ENCODE measurements at regions not wholly inside any gene's neighbourhood (a gene's known extent, or its start where the extent isn't known, plus 50 kb on each side); places are given as distances from the start of the nearest gene placed in this dataset.
A peak's percentile ranks its signal among the peaks of the same experiment; 100 is the strongest.

DNA sequence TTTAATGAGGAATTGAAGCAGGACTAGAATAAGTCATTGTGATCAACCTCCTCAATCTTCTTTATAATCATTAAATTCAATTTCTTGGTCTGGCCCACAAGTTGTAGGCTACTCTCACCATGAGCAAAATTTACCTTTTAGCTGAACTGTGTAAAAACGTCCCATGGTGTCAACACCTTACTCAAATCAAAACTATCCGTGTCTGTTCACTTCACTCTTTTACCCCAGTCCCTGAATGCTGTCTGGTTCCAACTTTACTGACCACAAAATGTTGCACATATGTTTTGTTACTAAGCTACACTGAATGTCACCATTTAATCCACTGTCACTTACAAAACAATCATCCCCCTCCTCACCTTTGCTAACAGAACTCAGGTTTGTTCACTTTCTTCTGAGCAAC, 951.6 kb upstream of the SLC39A10 start:
- 92% methylated on average over 2 of the region's 2 CpGs for WGBS (ENCODE audit: insufficient coverage)
- ChIA-PET CTCF (no interaction called here), POLR2A (no interaction called here)
- no peak for DNase-seq
- Histone ChIP-seq H3K27me3 (replicated peaks in 2 of 5; ENCODE audit: control insufficient read depth in 4 of 5, insufficient read depth in 5 of 5, low read length in 4 of 5) (no peaks in the 10 kb centered on the region), H3K4me3 (ENCODE audit: control insufficient read depth in 1 of 7, extremely low read depth in 1 of 7, insufficient read depth in 4 of 7, low read depth in 2 of 7, low read length in 6 of 7) (no peak overlapping the region), H3K9me3 (ENCODE audit: control extremely low read depth in 1 of 5, control insufficient read depth in 4 of 5, insufficient read depth in 2 of 5, low read depth in 1 of 5, low read length in 4 of 5) (no peaks in the 10 kb centered on the region), H3K27ac (ENCODE audit: insufficient read depth in 1 of 2, low read depth in 1 of 2, low read length in 2 of 2, poor library complexity in 1 of 2, severe bottlenecking in 2 of 2) (no peak overlapping the region), H3K36me3 (ENCODE audit: control insufficient read depth in 4 of 4, insufficient read depth in 4 of 4, low read length in 3 of 4) (no peaks in the 10 kb centered on the region), H3K4me1 (ENCODE audit: control extremely low read depth in 1 of 4, control insufficient read depth in 4 of 4, insufficient read depth in 4 of 4, low read length in 3 of 4) (no peaks in the 10 kb centered on the region)

GRCh38 chr2:194700726-194701125, 956.3 kb upstream of the SLC39A10 start:
- ChIA-PET POLR2A (no interaction called here), CTCF (no interaction called here)
- Histone ChIP-seq H3K36me3 (ENCODE audit: control insufficient read depth in 4 of 4, insufficient read depth in 4 of 4, low read length in 3 of 4) (no peaks in the 10 kb centered on the region), H3K27ac (ENCODE audit: insufficient read depth in 1 of 2, low read depth in 1 of 2, low read length in 2 of 2, poor library complexity in 1 of 2, severe bottlenecking in 2 of 2) (no peak overlapping the region), H3K4me3 (ENCODE audit: control insufficient read depth in 1 of 7, extremely low read depth in 1 of 7, insufficient read depth in 4 of 7, low read depth in 2 of 7, low read length in 6 of 7) (no peak overlapping the region), H3K4me1 (ENCODE audit: control extremely low read depth in 1 of 4, control insufficient read depth in 4 of 4, insufficient read depth in 4 of 4, low read length in 3 of 4) (peaks cover 0 to 3% (median 1%) of the 10 kb centered on the region in 4 experiments), H3K9me3 (ENCODE audit: control extremely low read depth in 1 of 5, control insufficient read depth in 4 of 5, insufficient read depth in 2 of 5, low read depth in 1 of 5, low read length in 4 of 5) (peaks cover 0 to under 1% (median 0%) of the 10 kb centered on the region in 5 experiments), H3K27me3 (replicated peaks in 2 of 5; ENCODE audit: control insufficient read depth in 4 of 5, insufficient read depth in 5 of 5, low read length in 4 of 5) (no peaks in the 10 kb centered on the region)
- no peak for DNase-seq

GRCh38 chr2:194700116-194700515, 956.9 kb upstream of the SLC39A10 start:
- H3K36me3 ChIP-seq (ENCODE audit: control insufficient read depth in 4 of 4, insufficient read depth in 4 of 4, low read length in 3 of 4): no peaks in the 10 kb centered on the region
- CTCF ChIA-PET: no interaction called here
- DNase-seq: no peak
- no peak overlapping the region for H3K27ac ChIP-seq (ENCODE audit: insufficient read depth in 1 of 2, low read depth in 1 of 2, low read length in 2 of 2, poor library complexity in 1 of 2, severe bottlenecking in 2 of 2)
- no CpG with 5 or more reads among the region's 3 CpGs for WGBS (ENCODE audit: insufficient coverage)
- POLR2A ChIA-PET: no interaction called here
- H3K27me3 ChIP-seq (replicated peaks in 2 of 5; ENCODE audit: control insufficient read depth in 4 of 5, insufficient read depth in 5 of 5, low read length in 4 of 5): no peaks in the 10 kb centered on the region
- H3K4me3 ChIP-seq (ENCODE audit: control insufficient read depth in 1 of 7, extremely low read depth in 1 of 7, insufficient read depth in 4 of 7, low read depth in 2 of 7, low read length in 6 of 7): no peak overlapping the region
- peaks cover 0 to 3% (median 1%) of the 10 kb centered on the region in 4 experiments for H3K4me1 ChIP-seq (ENCODE audit: control extremely low read depth in 1 of 4, control insufficient read depth in 4 of 4, insufficient read depth in 4 of 4, low read length in 3 of 4)
- peaks cover 0 to 4% (median 0%) of the 10 kb centered on the region in 5 experiments for H3K9me3 ChIP-seq (ENCODE audit: control extremely low read depth in 1 of 5, control insufficient read depth in 4 of 5, insufficient read depth in 2 of 5, low read depth in 1 of 5, low read length in 4 of 5)

DNA sequence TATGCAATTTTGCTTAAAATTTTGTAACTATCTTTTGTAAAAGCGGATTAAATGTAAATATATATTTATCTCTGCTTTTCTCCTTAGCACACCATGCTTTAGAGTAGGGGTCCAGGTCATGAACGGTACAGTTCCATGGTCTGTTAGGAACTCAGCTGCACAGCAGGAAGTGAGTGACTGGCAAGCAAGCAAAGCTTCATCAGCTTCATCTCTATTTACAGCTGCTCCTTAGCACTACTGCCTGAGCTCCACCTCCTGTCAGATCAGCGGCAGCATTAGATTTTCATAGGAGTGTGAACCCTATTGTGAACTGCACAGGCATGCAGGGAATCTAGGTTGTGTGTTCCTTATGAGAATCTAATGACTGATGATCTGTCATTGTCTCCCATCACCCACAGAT, 959.0 kb upstream of the SLC39A10 start:
- H3K27ac ChIP-seq (ENCODE audit: insufficient read depth in 1 of 2, low read depth in 1 of 2, low read length in 2 of 2, poor library complexity in 1 of 2, severe bottlenecking in 2 of 2): no peak overlapping the region
- no peaks in the 10 kb centered on the region for H3K36me3 ChIP-seq (ENCODE audit: control insufficient read depth in 4 of 4, insufficient read depth in 4 of 4, low read length in 3 of 4)
- WGBS (ENCODE audit: insufficient coverage): 0% methylated on average over 1 of the region's 3 CpGs
- H3K27me3 ChIP-seq (replicated peaks in 2 of 5; ENCODE audit: control insufficient read depth in 4 of 5, insufficient read depth in 5 of 5, low read length in 4 of 5): no peaks in the 10 kb centered on the region
- ChIA-PET CTCF (no interaction called here), POLR2A (no interaction called here)
- H3K4me3 ChIP-seq (ENCODE audit: control insufficient read depth in 1 of 7, extremely low read depth in 1 of 7, insufficient read depth in 4 of 7, low read depth in 2 of 7, low read length in 6 of 7): no peak overlapping the region
- H3K4me1 ChIP-seq (ENCODE audit: control extremely low read depth in 1 of 4, control insufficient read depth in 4 of 4, insufficient read depth in 4 of 4, low read length in 3 of 4): peaks cover 0 to 3% (median 1%) of the 10 kb centered on the region in 4 experiments
- H3K9me3 ChIP-seq (ENCODE audit: control extremely low read depth in 1 of 5, control insufficient read depth in 4 of 5, insufficient read depth in 2 of 5, low read depth in 1 of 5, low read length in 4 of 5): peaks cover 0 to 4% (median 0%) of the 10 kb centered on the region in 5 experiments
- DNase-seq: peak in 1 of 3 donors; percentile 4

DNA sequence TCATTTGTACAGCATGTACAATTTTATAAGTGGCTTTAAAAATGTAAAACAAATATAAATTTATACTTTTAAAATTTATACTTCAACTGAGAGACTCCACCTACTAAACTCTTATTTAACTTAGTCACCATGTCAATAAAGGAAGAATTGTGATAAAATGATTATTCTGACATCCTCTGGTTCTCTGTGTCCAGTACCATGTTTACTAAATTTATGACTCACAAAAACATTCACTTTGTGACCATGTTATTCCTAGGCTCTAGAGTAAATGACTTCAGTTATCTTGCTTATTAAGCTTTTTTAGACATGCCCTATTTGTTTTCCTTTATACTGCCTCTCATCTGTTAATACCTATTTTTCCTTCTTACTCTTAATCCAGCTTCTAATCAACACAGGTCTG, 959.6 kb upstream of the SLC39A10 start:
- DNase-seq: no peak
- Histone ChIP-seq H3K27me3 (replicated peaks in 2 of 5; ENCODE audit: control insufficient read depth in 4 of 5, insufficient read depth in 5 of 5, low read length in 4 of 5) (no peaks in the 10 kb centered on the region), H3K4me3 (ENCODE audit: control insufficient read depth in 1 of 7, extremely low read depth in 1 of 7, insufficient read depth in 4 of 7, low read depth in 2 of 7, low read length in 6 of 7) (no peak overlapping the region), H3K36me3 (ENCODE audit: control insufficient read depth in 4 of 4, insufficient read depth in 4 of 4, low read length in 3 of 4) (no peaks in the 10 kb centered on the region), H3K27ac (ENCODE audit: insufficient read depth in 1 of 2, low read depth in 1 of 2, low read length in 2 of 2, poor library complexity in 1 of 2, severe bottlenecking in 2 of 2) (no peak overlapping the region), H3K4me1 (ENCODE audit: control extremely low read depth in 1 of 4, control insufficient read depth in 4 of 4, insufficient read depth in 4 of 4, low read length in 3 of 4) (peaks cover 0 to 3% (median 1%) of the 10 kb centered on the region in 4 experiments), H3K9me3 (ENCODE audit: control extremely low read depth in 1 of 5, control insufficient read depth in 4 of 5, insufficient read depth in 2 of 5, low read depth in 1 of 5, low read length in 4 of 5) (peaks cover 0 to 4% (median 0%) of the 10 kb centered on the region in 5 experiments)
- CTCF ChIA-PET: no interaction called here
- POLR2A ChIA-PET: no interaction called here

DNA sequence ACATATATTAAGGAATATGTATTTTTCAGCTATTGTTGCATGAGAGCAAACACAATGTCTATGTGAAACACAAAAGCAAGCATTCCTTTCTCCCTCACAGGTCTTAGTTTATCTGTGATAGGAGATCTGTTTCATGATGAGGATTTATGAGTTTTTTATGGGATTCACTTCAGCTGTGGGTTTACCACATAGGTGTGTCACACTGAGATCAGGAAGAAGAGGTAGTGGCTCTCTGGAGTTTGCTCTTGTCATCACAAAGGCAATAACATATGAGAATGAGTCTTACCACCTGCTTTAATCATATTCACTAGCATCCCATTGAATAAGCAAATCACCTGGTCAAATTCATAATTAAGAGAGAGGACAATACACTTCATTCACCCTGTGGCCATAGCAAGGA, 960.3 kb upstream of the SLC39A10 start:
- H3K27ac ChIP-seq (ENCODE audit: insufficient read depth in 1 of 2, low read depth in 1 of 2, low read length in 2 of 2, poor library complexity in 1 of 2, severe bottlenecking in 2 of 2): no peak overlapping the region
- H3K4me3 ChIP-seq (ENCODE audit: control insufficient read depth in 1 of 7, extremely low read depth in 1 of 7, insufficient read depth in 4 of 7, low read depth in 2 of 7, low read length in 6 of 7): no peak overlapping the region
- peaks cover 0 to 3% (median 1%) of the 10 kb centered on the region in 4 experiments for H3K4me1 ChIP-seq (ENCODE audit: control extremely low read depth in 1 of 4, control insufficient read depth in 4 of 4, insufficient read depth in 4 of 4, low read length in 3 of 4)
- no peaks in the 10 kb centered on the region for H3K27me3 ChIP-seq (replicated peaks in 2 of 5; ENCODE audit: control insufficient read depth in 4 of 5, insufficient read depth in 5 of 5, low read length in 4 of 5)
- ChIA-PET CTCF (no interaction called here), POLR2A (no interaction called here)
- no peak for DNase-seq
- no peaks in the 10 kb centered on the region for H3K36me3 ChIP-seq (ENCODE audit: control insufficient read depth in 4 of 4, insufficient read depth in 4 of 4, low read length in 3 of 4)
- peaks cover 0 to 4% (median 0%) of the 10 kb centered on the region in 5 experiments for H3K9me3 ChIP-seq (ENCODE audit: control extremely low read depth in 1 of 5, control insufficient read depth in 4 of 5, insufficient read depth in 2 of 5, low read depth in 1 of 5, low read length in 4 of 5)

DNA sequence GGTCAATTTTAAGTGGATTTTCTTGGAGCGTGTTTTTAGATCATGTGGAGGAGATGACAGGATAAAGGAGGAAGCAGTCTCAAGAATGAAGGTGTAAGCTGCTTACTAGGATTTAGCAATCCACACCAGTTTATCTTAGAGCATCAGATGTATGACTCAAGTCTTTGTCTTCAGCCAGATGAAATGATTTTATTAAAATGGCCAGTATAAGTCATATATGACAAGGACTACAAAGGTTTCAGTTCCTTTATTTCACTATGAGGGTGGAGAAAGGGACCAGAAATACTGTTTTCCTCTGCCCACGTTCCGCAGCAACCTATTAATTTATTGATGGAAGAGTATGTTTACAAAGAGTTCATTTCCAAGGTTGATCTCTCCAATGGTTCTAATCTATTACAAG, 970.5 kb upstream of the SLC39A10 start:
- H3K27me3 ChIP-seq (replicated peaks in 2 of 5; ENCODE audit: control insufficient read depth in 4 of 5, insufficient read depth in 5 of 5, low read length in 4 of 5): no peaks in the 10 kb centered on the region
- ChIA-PET CTCF (no interaction called here), POLR2A (no interaction called here)
- no peak overlapping the region for H3K4me3 ChIP-seq (ENCODE audit: control insufficient read depth in 1 of 7, extremely low read depth in 1 of 7, insufficient read depth in 4 of 7, low read depth in 2 of 7, low read length in 6 of 7)
- no peaks in the 10 kb centered on the region for H3K9me3 ChIP-seq (ENCODE audit: control extremely low read depth in 1 of 5, control insufficient read depth in 4 of 5, insufficient read depth in 2 of 5, low read depth in 1 of 5, low read length in 4 of 5)
- no peaks in the 10 kb centered on the region for H3K36me3 ChIP-seq (ENCODE audit: control insufficient read depth in 4 of 4, insufficient read depth in 4 of 4, low read length in 3 of 4)
- H3K27ac ChIP-seq (ENCODE audit: insufficient read depth in 1 of 2, low read depth in 1 of 2, low read length in 2 of 2, poor library complexity in 1 of 2, severe bottlenecking in 2 of 2): no peak overlapping the region
- no peaks in the 10 kb centered on the region for H3K4me1 ChIP-seq (ENCODE audit: control extremely low read depth in 1 of 4, control insufficient read depth in 4 of 4, insufficient read depth in 4 of 4, low read length in 3 of 4)
- DNase-seq: no peak
- WGBS (ENCODE audit: insufficient coverage): 100% methylated on average over 2 of the region's 3 CpGs

DNA sequence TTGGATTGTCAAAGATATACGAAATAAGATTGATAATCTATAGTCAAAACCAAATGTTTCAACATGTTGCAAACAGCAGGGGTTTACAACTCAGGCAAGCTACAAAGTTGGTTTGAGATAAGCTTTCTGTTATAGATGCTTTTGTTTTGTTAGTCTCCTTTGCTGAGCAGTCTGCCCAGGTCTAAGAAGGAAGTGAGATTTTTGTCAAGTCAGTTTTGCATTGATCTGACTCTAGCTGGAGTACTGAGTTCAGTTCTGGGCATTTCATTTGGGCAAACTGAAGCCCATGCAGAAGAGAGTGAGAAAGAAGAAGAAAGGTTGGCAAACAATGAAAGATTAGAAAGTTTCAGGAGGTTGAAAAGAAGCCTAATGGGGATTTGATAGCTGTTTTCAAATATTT, 983.0 kb upstream of the SLC39A10 start:
- no peaks in the 10 kb centered on the region for H3K4me1 ChIP-seq (ENCODE audit: control extremely low read depth in 1 of 4, control insufficient read depth in 4 of 4, insufficient read depth in 4 of 4, low read length in 3 of 4)
- no peak overlapping the region for H3K4me3 ChIP-seq (ENCODE audit: control insufficient read depth in 1 of 7, extremely low read depth in 1 of 7, insufficient read depth in 4 of 7, low read depth in 2 of 7, low read length in 6 of 7)
- no peaks in the 10 kb centered on the region for H3K36me3 ChIP-seq (ENCODE audit: control insufficient read depth in 4 of 4, insufficient read depth in 4 of 4, low read length in 3 of 4)
- WGBS (ENCODE audit: insufficient coverage): 100% methylated on average over 1 of the region's 1 CpG
- CTCF ChIA-PET: no interaction called here
- H3K27me3 ChIP-seq (replicated peaks in 2 of 5; ENCODE audit: control insufficient read depth in 4 of 5, insufficient read depth in 5 of 5, low read length in 4 of 5): no peaks in the 10 kb centered on the region
- POLR2A ChIA-PET: no interaction called here
- H3K9me3 ChIP-seq (ENCODE audit: control extremely low read depth in 1 of 5, control insufficient read depth in 4 of 5, insufficient read depth in 2 of 5, low read depth in 1 of 5, low read length in 4 of 5): no peaks in the 10 kb centered on the region
- no peak for DNase-seq
- no peak overlapping the region for H3K27ac ChIP-seq (ENCODE audit: insufficient read depth in 1 of 2, low read depth in 1 of 2, low read length in 2 of 2, poor library complexity in 1 of 2, severe bottlenecking in 2 of 2)

All from common myeloid progenitor, CD34-positive (primary cell).